GM12891 (cell line): ENCODE measurements at regions not wholly inside any gene's neighbourhood (a gene's known extent, or its start where the extent isn't known, plus 50 kb on each side); places are given as distances from the start of the nearest gene placed in this dataset.
"Not testable (repeated sequence)": the region's sequence is repeated elsewhere in the genome, so short reads cannot be mapped to it uniquely, and the experiment has no call there.

Source experiments
- DNase-seq: peaks from one replicate; pipeline ENCODE4 v3.0.0; 2011; ENCODE audit warnings: low spot score; ENCODE audit not compliant: insufficient read length
- FAIRE-seq: peaks from 2 replicates; lab custom pipeline; 2011; peaks lifted over from hg19 to GRCh38; lab: Jason Lieb, UNC
- PAX5 ChIP-seq: IDR thresholded peaks from 2 replicates; pipeline ENCODE4 v1.6.1; 2011; ENCODE audit warnings: low read length, moderate library complexity, mild to moderate bottlenecking; ENCODE audit not compliant: insufficient read depth, severe bottlenecking
- POLR2A ChIP-seq: IDR thresholded peaks from 2 replicates; pipeline ENCODE4 v1.6.1; 2011; ENCODE audit warnings: low read depth, low read length, control low read depth
- POLR2AphosphoS5 ChIP-seq: IDR thresholded peaks from 2 replicates; pipeline ENCODE4 v1.6.1; 2011; ENCODE audit warnings: low read depth, low read length, control low read depth
- POU2F2 ChIP-seq: IDR thresholded peaks from 2 replicates; pipeline ENCODE4 v1.6.1; 2011; ENCODE audit warnings: low read depth, mild to moderate bottlenecking, control low read depth, low read length, moderate library complexity
- SPI1 ChIP-seq: IDR thresholded peaks from 2 replicates; pipeline ENCODE4 v1.6.1; 2011; ENCODE audit warnings: low read depth, low read length, control low read depth
- TAF1 ChIP-seq: IDR thresholded peaks from 2 replicates; pipeline ENCODE4 v1.6.1; 2011; ENCODE audit warnings: low read depth, low read length, control low read depth

GRCh38 chr6:86042214-86042613 is 399.5 kb upstream of the SYNCRIP start:
- FAIRE-seq (no peak), DNase-seq (no peak)
- no peak for TF ChIP-seq POU2F2
- no peak for TF ChIP-seq PAX5
- no peak for TF ChIP-seq POLR2A

GRCh38 chr6:86031713-86032112 is 389.0 kb upstream of the SYNCRIP start:
- DNase-seq: no peak
- no peak for FAIRE-seq
- TF ChIP-seq POLR2A (no peak), POU2F2 (no peak), TAF1 (no peak), SPI1 (no peak), PAX5 (no peak), POLR2AphosphoS5 (no peak)

- TF ChIP-seq PAX5: no peak
- no peak for TF ChIP-seq SPI1
- DNase-seq (no peak), FAIRE-seq (no peak)
Measured at GRCh38 chr6:86030875-86031274, 388.2 kb upstream of the SYNCRIP start.

- no peak for DNase-seq
- TF ChIP-seq POLR2AphosphoS5 (no peak), SPI1 (no peak), POU2F2 (no peak), TAF1 (no peak), POLR2A (no peak), PAX5 (no peak)
- no peak for FAIRE-seq
Measured at GRCh38 chr6:86028776-86029175, 386.1 kb upstream of the SYNCRIP start.

GRCh38 chr6:86026890-86027289 is 384.2 kb upstream of the SYNCRIP start:
- not testable (repeated sequence) for FAIRE-seq, DNase-seq

GRCh38 chr6:86017236-86017635 is 374.6 kb upstream of the SYNCRIP start:
- no peak for FAIRE-seq
- TF ChIP-seq PAX5 (no peak), SPI1 (no peak), TAF1 (no peak), POU2F2 (0 out of 2 replicates have a peak, but pooled peaks have one; percentile 18)
- DNase-seq: no peak

- FAIRE-seq: no peak
- no peak for DNase-seq
Measured at GRCh38 chr6:86016567-86016966, 373.9 kb upstream of the SYNCRIP start.

GRCh38 chr6:86016077-86016476 is 373.4 kb upstream of the SYNCRIP start:
- DNase-seq: no peak
- TF ChIP-seq SPI1: no peak
- TF ChIP-seq PAX5: no peak
- no peak for TF ChIP-seq POU2F2
- no peak for TF ChIP-seq TAF1
- no peak for TF ChIP-seq POLR2A
- no peak for TF ChIP-seq POLR2AphosphoS5
- no peak for FAIRE-seq

More at GRCh38 chr6:86016567-86016966, 373.9 kb upstream of the SYNCRIP start:
- TF ChIP-seq SPI1 (no peak), POLR2A (no peak), POLR2AphosphoS5 (no peak)

- not testable (repeated sequence) for DNase-seq, FAIRE-seq
Measured at GRCh38 chr6:86012991-86013390, 370.3 kb upstream of the SYNCRIP start.

GRCh38 chr6:86010915-86011786 is 368.5 kb upstream of the SYNCRIP start:
- TF ChIP-seq SPI1 (no peak), PAX5 (no peak), POU2F2 (no peak), TAF1 (no peak), POLR2A (no peak), POLR2AphosphoS5 (no peak)
- no peak for DNase-seq
- FAIRE-seq: no peak

- no peak for TF ChIP-seq POLR2AphosphoS5
- peak; percentile 14; the same call in 1 of the 2 replicates for TF ChIP-seq SPI1
- no peak for TF ChIP-seq TAF1
- no peak for TF ChIP-seq POLR2A
- DNase-seq: no peak
- FAIRE-seq: no peak
Measured at GRCh38 chr6:85997206-85997605, 354.5 kb upstream of the SYNCRIP start.
